HG03280 (cell line): ENCODE measurements at regions not wholly inside any gene's neighbourhood (a gene's known extent, or its start where the extent isn't known, plus 50 kb on each side); places are given as distances from the start of the nearest gene placed in this dataset.

ENCODE experiments used
- ATAC-seq: cut with Tn5 transposase; IDR thresholded peaks from one replicate; pipeline ENCODE4 v1.9.1; 2021; ENCODE audit warnings: mild to moderate bottlenecking, moderate library complexity; ENCODE audit not compliant: unreplicated experiment

- ATAC-seq, result no peak
These were observed 177.7 kb downstream of the MYCN start for GRCh38 chr2:16117791-16118610.

- ATAC-seq, result no peak
These were observed 176.8 kb downstream of the MYCN start for GRCh38 chr2:16117021-16117700.

- ATAC-seq, result no peak
These were observed 175.8 kb downstream of the MYCN start for GRCh38 chr2:16115881-16116830.

- ATAC-seq, result no peak
These were observed 174.9 kb downstream of the MYCN start for GRCh38 chr2:16115291-16115690.

GRCh38 chr2:16114836-16115235, 174.5 kb downstream of the MYCN start:
- no peak for ATAC-seq

- ATAC-seq, result no peak
These were observed 173.7 kb downstream of the MYCN start for GRCh38 chr2:16114070-16114469.

- ATAC-seq, result no peak
These were observed 173.2 kb downstream of the MYCN start for GRCh38 chr2:16113568-16113967.

- ATAC-seq, result no peak
These were observed 172.7 kb downstream of the MYCN start for GRCh38 chr2:16112972-16113560.

GRCh38 chr2:16112251-16112971, 172.1 kb downstream of the MYCN start:
- no peak for ATAC-seq

GRCh38 chr2:16111838-16112210, 171.5 kb downstream of the MYCN start:
- no peak for ATAC-seq

- ATAC-seq, result no peak
These were observed 169.5 kb downstream of the MYCN start for GRCh38 chr2:16109821-16110310.

- ATAC-seq, result no peak
These were observed 169.0 kb downstream of the MYCN start for GRCh38 chr2:16109368-16109820.

- no peak for ATAC-seq
These were observed 166.9 kb downstream of the MYCN start for GRCh38 chr2:16107246-16107645.

GRCh38 chr2:16106619-16107018, 166.3 kb downstream of the MYCN start:
- ATAC-seq, result no peak

- no peak for ATAC-seq
These were observed 165.4 kb downstream of the MYCN start for GRCh38 chr2:16105669-16106281.

GRCh38 chr2:16104949-16105668, 164.8 kb downstream of the MYCN start:
- ATAC-seq, result no peak

- ATAC-seq, result no peak
These were observed 164.1 kb downstream of the MYCN start for GRCh38 chr2:16104315-16104948.

- ATAC-seq, result no peak
These were observed 163.4 kb downstream of the MYCN start for GRCh38 chr2:16103614-16104314.
